T-helper 17 cell (primary cell): ENCODE measurements at regions not wholly inside any gene's neighbourhood (a gene's known extent, or its start where the extent isn't known, plus 50 kb on each side); places are given as distances from the start of the nearest gene placed in this dataset.

Experiments used
- ATAC-seq: fragments of 150-1000 bp; cut with Tn5 transposase; 2 replicates; pipeline ENCODE4 v1.10.0; 2021; ENCODE audit warnings: mild to moderate bottlenecking, moderate library complexity
- DNase-seq, 3 donors: peaks; one replicate each; pipeline versions ENCODE4 v3.0.0 to v3.0.0-alpha.2; 2020 to 2021
- H3K9me3 ChIP-seq: one replicate; pipeline ENCODE4 v1.7.0; 2013; ENCODE audit warnings: low read length, mild to moderate bottlenecking; ENCODE audit not compliant: control insufficient read depth, poor library complexity, severe bottlenecking
- H3K27ac Mint-ChIP-seq: one replicate; pipeline ENCODE4 v1.8.0; 2022; ENCODE audit warnings: mild to moderate bottlenecking, moderate library complexity, mixed read lengths
- H3K27me3 Mint-ChIP-seq: one replicate; pipeline ENCODE4 v1.8.0; 2022; ENCODE audit warnings: mixed read lengths
- H3K36me3 Mint-ChIP-seq: one replicate; pipeline ENCODE4 v1.8.0; 2022; ENCODE audit warnings: low read depth, mixed read lengths
- H3K4me1 Mint-ChIP-seq: one replicate; pipeline ENCODE4 v1.8.0; 2022; ENCODE audit warnings: mild to moderate bottlenecking, mixed read lengths
- H3K4me3 Mint-ChIP-seq: one replicate; pipeline ENCODE4 v1.8.0; 2022; ENCODE audit warnings: mild to moderate bottlenecking, moderate library complexity, mixed read lengths

DNA sequence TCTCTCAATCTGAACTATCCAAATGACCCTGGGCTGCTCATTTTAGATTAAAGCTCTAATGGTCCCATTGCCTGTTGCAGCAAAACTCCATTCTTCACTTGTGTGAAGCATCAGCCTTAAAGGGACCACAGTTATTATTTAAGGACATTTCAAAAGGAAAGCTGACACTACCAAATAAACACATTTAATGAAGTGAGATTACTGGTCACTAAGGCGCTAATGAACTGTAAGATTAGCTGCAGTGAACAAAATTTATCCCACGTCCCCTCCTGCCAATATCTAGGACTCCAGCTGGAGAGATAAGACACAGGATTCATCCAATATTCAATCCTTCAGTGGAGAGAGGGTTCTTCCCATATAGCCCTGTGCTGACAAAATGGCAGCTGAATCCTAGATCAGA lies 1029.2 kb upstream of the SEL1L start:
- H3K4me3 Mint-ChIP-seq = no peak overlapping the region
- H3K27me3 Mint-ChIP-seq = no peaks in the 10 kb centered on the region
- ATAC-seq (no peak), DNase-seq (no peak)
- no peak overlapping the region for H3K27ac Mint-ChIP-seq
- no peaks in the 10 kb centered on the region for H3K4me1 Mint-ChIP-seq
- H3K36me3 Mint-ChIP-seq = no peaks in the 10 kb centered on the region
- H3K9me3 ChIP-seq = no peaks in the 10 kb centered on the region

DNA sequence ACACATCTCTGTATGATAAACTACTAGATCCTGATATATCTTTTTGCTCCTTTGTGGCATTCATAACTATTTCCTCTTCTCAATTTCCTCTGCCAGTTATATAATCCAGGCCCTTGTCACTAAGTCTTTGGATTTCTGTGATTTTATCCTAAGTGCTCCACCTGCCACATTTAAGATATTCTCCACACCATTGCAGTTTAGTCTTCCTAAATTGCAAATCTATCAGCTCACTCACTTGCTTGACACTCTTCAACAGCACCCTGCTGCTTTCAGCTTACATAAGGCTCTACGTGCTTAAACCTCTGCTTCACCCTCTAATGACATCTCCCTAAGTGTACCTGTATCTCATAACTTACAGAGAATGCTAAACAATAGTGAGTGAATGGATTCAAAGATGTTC lies 1032.2 kb upstream of the SEL1L start:
- no peaks in the 10 kb centered on the region for H3K36me3 Mint-ChIP-seq
- H3K27ac Mint-ChIP-seq = no peak overlapping the region
- no peaks in the 10 kb centered on the region for H3K4me1 Mint-ChIP-seq
- no peaks in the 10 kb centered on the region for H3K27me3 Mint-ChIP-seq
- H3K4me3 Mint-ChIP-seq = no peak overlapping the region
- no peak for DNase-seq
- ATAC-seq = no peak
- H3K9me3 ChIP-seq = no peaks in the 10 kb centered on the region

DNA sequence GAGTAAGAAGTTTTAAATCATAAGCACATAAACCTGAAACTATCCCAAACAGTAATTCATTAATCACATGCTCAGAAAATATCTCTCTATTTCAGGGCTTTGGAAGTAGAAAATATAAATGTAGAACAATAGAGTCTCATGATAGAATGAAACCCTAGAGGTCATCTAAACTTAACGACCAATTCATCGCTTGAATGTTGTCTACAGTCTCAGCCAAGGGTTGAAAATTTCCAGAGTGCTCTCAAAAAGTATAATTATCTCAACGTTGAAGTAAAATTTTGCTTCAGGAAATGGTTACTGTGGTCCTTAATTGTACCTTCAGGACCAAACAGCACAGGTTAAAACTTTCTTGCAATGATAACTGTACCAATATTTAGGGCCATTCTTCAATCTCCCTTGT lies 1053.6 kb upstream of the SEL1L start:
- no peak overlapping the region for H3K27ac Mint-ChIP-seq

DNA sequence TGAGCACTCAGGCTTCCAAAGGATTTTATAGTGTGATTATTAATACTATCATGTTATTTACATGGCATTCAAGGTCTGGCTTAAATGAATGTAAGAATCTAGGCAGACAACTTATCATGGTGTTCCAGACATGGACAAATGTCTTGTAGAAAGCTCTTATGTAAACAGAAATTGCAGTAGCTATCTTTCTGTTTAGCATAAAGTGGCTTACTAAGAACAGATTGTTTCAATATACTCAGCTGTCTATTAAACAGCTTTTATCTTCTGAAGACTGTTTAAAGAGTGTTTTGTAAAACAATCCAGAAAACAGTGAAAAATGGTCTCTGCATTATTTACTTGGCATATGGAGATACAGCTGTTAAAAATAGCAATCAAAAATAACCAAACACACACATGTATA lies 1061.8 kb upstream of the SEL1L start:
- H3K27me3 Mint-ChIP-seq = no peaks in the 10 kb centered on the region
- no peak for ATAC-seq
- no peak overlapping the region for H3K4me3 Mint-ChIP-seq
- no peaks in the 10 kb centered on the region for H3K4me1 Mint-ChIP-seq
- no peaks in the 10 kb centered on the region for H3K36me3 Mint-ChIP-seq
- H3K9me3 ChIP-seq = no peaks in the 10 kb centered on the region
- no peak overlapping the region for H3K27ac Mint-ChIP-seq
- no peak for DNase-seq

More for the DNA sequence above, 1053.6 kb upstream of the SEL1L start:
- DNase-seq = no peak
- no peaks in the 10 kb centered on the region for H3K9me3 ChIP-seq
- Mint-ChIP-seq H3K4me1 (no peaks in the 10 kb centered on the region), H3K27me3 (no peaks in the 10 kb centered on the region), H3K36me3 (no peaks in the 10 kb centered on the region), H3K4me3 (no peak overlapping the region)
- no peak for ATAC-seq

DNA sequence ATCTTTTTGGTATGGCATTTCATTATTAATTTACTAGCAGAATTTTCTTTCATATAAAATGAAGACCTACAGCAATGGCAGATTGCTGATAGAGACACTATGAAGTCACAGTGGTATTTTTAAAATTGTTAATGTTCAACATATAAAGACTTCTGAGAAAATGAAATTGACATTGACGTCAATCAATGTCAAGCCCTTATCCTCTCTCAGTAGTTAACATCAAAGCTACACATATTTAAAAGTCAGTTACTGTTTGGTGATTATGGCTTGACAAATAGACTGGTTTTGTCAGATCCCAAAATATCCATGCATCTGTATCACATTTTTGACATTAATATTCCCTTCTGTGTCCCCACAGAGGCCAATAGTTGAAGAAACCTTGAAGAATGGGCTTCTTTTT lies 1069.1 kb upstream of the SEL1L start:
- Mint-ChIP-seq H3K4me1 (no peaks in the 10 kb centered on the region), H3K36me3 (no peaks in the 10 kb centered on the region), H3K27me3 (no peaks in the 10 kb centered on the region), H3K27ac (no peak overlapping the region), H3K4me3 (no peak overlapping the region)
- no peaks in the 10 kb centered on the region for H3K9me3 ChIP-seq
- DNase-seq (no peak), ATAC-seq (no peak)

DNA sequence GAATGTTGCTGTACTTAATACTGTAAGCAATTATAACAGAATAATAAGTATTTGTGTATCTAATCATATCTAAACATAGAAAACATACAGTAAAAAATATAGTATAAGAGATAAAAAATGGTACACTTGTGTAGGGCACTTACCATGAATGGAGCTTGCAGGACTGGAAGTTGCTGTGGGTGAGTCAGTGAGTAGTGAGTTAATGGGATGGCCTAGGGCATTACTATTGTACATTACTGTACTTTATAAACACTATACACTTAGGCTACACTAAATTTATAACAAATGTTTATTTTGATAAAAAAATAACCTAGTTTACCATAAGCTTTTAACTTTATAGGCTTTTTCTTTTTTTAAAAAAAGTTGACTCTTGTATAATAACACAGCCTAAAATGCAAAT lies 1071.2 kb upstream of the SEL1L start:
- Mint-ChIP-seq H3K4me3 (no peak overlapping the region), H3K36me3 (no peaks in the 10 kb centered on the region), H3K27me3 (no peaks in the 10 kb centered on the region), H3K4me1 (no peaks in the 10 kb centered on the region), H3K27ac (no peak overlapping the region)
- H3K9me3 ChIP-seq = no peaks in the 10 kb centered on the region
- ATAC-seq = no peak
- DNase-seq = no peak

DNA sequence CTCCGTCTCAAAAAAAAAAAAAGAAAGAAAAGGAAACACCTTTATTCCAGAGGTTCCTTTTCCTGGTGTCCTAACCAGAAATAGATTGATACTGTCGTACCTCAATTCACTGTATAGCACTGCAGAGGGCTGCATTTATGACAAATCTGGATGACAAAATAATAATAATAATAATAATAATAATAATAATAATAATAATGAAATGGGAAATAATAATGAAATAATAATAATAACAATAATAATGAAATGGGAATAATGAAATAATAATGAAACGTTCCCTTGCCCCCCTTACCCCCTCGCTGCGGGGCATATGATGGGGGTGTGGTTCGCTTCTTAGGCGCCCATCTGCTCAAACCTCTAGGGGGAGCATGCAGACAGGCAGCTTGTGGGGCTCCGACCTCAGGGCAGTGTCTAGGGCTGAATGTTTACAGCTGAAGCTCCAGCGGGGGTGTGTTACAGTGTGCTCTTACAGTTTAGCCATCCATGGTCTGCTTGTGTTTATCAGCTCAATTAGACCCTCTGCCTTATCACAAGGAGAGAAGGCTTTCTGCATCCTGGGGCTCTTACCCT lies 1088.3 kb upstream of the SEL1L start:
- no peak for DNase-seq
- H3K4me1 Mint-ChIP-seq = no peaks in the 10 kb centered on the region
- H3K4me3 Mint-ChIP-seq = no peak overlapping the region
- H3K27me3 Mint-ChIP-seq = no peaks in the 10 kb centered on the region
- H3K9me3 ChIP-seq = no peaks in the 10 kb centered on the region
- ATAC-seq = no peak
- no peak overlapping the region for H3K27ac Mint-ChIP-seq
- H3K36me3 Mint-ChIP-seq = no peaks in the 10 kb centered on the region

DNA sequence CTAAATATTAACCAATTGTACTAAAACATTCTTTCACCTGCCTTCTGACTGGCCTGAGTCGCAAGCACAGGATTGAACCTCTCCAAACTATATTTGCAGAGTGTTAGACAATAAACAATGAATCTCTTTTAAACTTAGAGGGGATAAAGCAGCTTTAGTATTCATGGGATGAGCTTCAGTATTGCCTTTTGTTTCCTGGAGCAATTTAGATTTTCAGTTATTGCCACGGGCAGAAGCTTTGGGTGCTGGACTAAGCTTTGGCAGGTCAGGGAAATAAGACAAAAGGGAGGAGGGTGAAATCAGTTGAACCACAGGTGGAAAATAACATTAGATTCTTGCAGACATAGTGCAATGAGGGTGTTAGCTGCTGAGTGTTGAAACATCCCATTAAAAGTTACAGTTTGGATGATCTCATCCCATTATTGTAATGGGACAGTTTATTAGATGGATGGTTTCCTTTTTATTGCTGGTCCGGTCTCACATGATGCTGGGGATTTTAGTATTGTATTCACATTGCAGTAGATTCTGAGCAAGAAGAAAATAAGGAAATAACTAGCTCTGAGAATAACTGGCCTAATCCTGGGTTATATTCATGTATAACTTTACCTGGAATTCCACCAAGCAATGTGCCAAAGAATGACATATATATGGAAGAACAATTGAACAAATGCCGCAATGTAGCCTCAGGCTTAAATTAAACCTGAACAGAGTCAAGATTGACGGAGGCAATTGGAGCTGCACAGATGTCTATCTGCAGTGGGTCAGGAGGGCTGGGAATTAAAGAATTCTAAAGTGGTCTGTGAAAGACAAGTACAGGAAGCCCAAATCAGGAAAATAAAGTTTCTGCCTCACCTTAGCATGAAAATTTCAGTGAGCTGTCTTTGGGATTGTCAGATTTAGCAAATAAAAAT lies 1092.8 kb upstream of the SEL1L start:
- H3K9me3 ChIP-seq = no peaks in the 10 kb centered on the region
- H3K27me3 Mint-ChIP-seq = no peaks in the 10 kb centered on the region
- ATAC-seq = no peak
- H3K4me3 Mint-ChIP-seq = no peak overlapping the region
- H3K4me1 Mint-ChIP-seq = no peaks in the 10 kb centered on the region
- DNase-seq = no peak
- H3K27ac Mint-ChIP-seq = no peak overlapping the region
- no peaks in the 10 kb centered on the region for H3K36me3 Mint-ChIP-seq

DNA sequence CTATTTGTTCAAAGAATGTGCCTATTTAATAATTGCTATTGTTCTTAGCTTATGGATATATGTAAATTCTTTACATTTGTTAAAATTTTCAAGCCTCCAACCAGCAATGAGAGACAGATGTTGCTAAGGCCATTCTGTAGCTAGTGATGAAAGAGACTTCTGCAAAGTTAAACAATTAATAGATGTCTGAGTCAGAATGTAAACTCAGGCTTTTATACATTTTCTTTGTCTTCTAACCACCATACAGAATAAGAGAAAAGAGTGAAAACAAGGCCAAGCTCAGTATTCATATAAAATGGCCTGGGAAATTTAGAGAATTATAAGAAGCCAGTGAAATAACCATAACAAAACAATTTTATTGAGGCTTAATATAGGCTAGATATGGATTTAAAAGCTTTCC lies 1102.3 kb upstream of the SEL1L start:
- H3K4me3 Mint-ChIP-seq = no peak overlapping the region
- ATAC-seq (no peak), DNase-seq (no peak)
- H3K9me3 ChIP-seq = no peaks in the 10 kb centered on the region
- H3K27me3 Mint-ChIP-seq = no peaks in the 10 kb centered on the region
- H3K36me3 Mint-ChIP-seq = no peaks in the 10 kb centered on the region
- H3K4me1 Mint-ChIP-seq = no peaks in the 10 kb centered on the region
- H3K27ac Mint-ChIP-seq = no peak overlapping the region

DNA sequence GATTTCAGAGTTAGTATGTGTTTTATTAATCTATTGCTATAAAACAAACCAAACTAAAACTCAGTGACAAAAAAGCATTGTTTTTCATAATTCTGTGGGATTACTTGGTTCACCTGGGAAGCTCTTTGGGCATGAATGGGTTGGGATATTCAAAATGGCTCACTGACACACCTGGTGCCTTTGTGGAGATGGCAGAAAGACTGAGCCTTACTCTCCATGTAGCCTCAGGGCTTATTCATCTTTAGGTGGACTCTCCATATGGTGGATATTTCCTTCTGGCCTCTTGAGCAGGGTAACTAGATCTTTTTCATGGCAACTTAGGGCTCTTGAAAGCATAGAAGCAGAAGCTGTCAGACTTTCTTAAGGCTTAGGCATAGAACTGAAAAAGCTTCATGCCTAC lies 1102.8 kb upstream of the SEL1L start:
- DNase-seq = no peak

DNA sequence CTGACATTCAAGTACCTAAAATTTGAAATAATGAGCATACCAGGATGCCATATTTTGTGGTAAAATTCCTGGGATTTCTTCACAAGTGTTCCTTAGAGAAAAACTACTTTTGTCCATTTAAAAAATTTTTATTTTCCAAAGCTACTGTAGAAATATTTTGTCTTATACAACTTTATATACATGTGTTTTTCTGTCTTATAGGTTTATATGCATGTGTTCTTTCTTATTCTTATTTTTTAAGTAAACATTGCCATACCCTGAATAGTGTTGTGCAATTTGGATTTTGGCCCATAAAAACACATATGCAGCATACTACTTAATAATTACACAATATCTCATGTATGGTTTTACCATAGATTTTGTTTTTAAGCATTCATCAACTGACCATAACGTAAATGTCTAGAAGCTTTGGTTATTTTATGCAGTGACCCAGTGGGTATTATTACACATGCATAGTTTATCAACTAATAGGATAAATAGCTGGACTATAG lies 1107.4 kb upstream of the SEL1L start:
- Mint-ChIP-seq H3K4me1 (no peaks in the 10 kb centered on the region), H3K27ac (no peak overlapping the region), H3K4me3 (no peak overlapping the region), H3K27me3 (no peaks in the 10 kb centered on the region), H3K36me3 (no peaks in the 10 kb centered on the region)
- no peak for ATAC-seq
- DNase-seq = no peak
- H3K9me3 ChIP-seq = peaks cover under 1% of the 10 kb centered on the region

More for the DNA sequence above, 1102.8 kb upstream of the SEL1L start:
- Mint-ChIP-seq H3K27me3 (no peaks in the 10 kb centered on the region), H3K36me3 (no peaks in the 10 kb centered on the region), H3K27ac (no peak overlapping the region), H3K4me3 (no peak overlapping the region), H3K4me1 (no peaks in the 10 kb centered on the region)
- no peak for ATAC-seq
- H3K9me3 ChIP-seq = no peaks in the 10 kb centered on the region

DNA sequence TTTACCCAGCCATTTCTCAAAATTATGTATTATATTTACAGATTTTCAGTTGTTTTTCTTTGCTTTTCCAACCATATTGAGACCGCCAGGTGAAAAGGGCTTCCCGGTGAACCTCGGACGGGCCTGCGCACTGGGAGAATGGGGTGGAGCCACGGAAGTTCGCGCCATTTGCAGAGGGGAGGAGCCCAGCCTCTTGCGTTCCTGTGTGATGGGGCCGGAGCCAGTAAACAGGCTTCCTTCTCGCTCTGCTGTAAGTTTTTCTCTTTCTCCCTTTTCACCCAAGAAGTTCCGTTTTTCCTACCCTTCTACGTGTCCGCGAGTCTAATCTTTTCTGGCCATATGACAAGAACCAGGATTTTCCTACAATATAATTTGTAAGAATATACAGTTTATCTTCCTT lies 1108.8 kb upstream of the SEL1L start:
- ATAC-seq (no peak), DNase-seq (no peak)
- Mint-ChIP-seq H3K36me3 (no peaks in the 10 kb centered on the region), H3K4me3 (no peak overlapping the region), H3K27ac (no peak overlapping the region), H3K27me3 (no peaks in the 10 kb centered on the region), H3K4me1 (no peaks in the 10 kb centered on the region)
- H3K9me3 ChIP-seq = peaks cover 3% of the 10 kb centered on the region

DNA sequence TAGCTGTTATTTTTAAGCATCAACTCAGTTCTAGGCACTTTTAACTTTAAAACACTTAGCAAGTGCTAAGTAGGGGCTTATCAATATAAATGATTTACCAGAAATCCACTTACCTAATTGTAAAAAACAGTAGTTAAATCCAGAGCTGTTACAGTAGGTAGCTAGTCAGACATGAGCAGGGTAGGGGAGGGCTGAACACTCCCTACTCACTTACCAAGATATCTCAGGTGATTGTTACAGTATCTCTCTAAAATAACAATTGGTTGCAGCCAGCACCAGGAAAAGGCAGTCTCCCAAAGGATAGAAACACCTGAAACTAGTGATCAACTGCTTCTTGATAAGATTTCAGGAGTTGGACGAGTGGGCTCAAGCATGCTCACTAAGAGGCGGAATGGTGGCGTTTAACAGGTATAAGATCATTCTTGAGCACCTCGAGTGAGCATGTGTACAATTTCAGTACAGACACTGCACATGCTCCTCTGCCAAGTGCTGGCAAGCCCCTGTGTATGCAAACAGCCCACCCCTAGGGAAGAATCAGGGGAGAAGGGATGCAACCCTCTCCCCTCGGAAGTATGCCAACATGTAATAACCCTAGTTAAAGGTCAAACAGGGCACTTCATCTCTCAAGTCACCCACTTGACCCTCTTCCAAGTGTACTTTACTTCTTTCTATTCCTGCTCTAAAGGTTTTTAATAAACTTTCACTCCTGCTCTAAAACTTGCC lies 1113.6 kb upstream of the SEL1L start:
- peaks cover 3% of the 10 kb centered on the region for H3K9me3 ChIP-seq
- H3K4me3 Mint-ChIP-seq = no peak overlapping the region
- ATAC-seq (no peak), DNase-seq (no peak)
- H3K36me3 Mint-ChIP-seq = no peaks in the 10 kb centered on the region
- H3K27me3 Mint-ChIP-seq = no peaks in the 10 kb centered on the region
- H3K27ac Mint-ChIP-seq = no peak overlapping the region
- H3K4me1 Mint-ChIP-seq = no peaks in the 10 kb centered on the region
